ENCODE measurements at regions not wholly inside any gene's neighbourhood (a gene's known extent, or its start where the extent isn't known, plus 50 kb on each side); places are given as distances from the start of the nearest gene placed in this dataset.

DNA sequence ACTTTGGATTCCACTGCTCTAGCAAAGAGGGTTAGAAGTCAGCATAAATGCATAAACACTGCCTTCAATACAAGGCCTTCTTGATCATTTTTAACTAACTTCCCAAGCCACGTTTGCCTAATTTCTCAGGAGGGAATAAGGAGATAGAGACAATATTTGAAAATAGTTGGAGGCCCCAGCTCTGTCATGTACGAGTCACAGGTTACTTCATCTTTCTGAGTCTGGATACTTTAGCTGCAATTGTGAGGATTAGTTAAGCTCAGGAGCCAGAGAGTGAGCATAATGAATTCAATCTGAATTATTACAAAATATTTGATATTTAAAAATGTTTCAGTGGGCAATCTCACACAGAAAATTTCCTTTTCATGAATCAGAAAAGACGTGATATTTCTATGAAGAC lies 298.9 kb downstream of the SHOX2 start:
- Histone ChIP-seq H2AFZ (peak overlapping the region; percentile 38; the same call in 1 of the 2 replicates), H3K79me2 (ENCODE audit: insufficient read depth) (no peaks in the 10 kb centered on the region), H4K20me1 (ENCODE audit: insufficient read depth) (no peaks in the 10 kb centered on the region), H3K9ac (no peak overlapping the region), H3K36me3 (ENCODE audit: low read depth) (no peaks in the 10 kb centered on the region), H3K27ac (peak overlapping the region; percentile 30; the same call in 1 of the 2 replicates), H3K4me3 (no peak overlapping the region), H3K4me1 (ENCODE audit: insufficient read depth) (0 out of 2 replicates have a peak, but pooled peaks cover 3% of the 10 kb centered on the region), H3K9me2 (ENCODE audit: insufficient read depth) (no peaks in the 10 kb centered on the region), H3K4me2 (ENCODE audit: unreplicated experiment) (no peak overlapping the region), H3K27me3 (replicated peaks; ENCODE audit: insufficient read depth) (no peaks in the 10 kb centered on the region), H3K9me3 (ENCODE audit: low read depth) (no peaks in the 10 kb centered on the region), H3F3A (ENCODE audit: insufficient read depth) (peaks cover 3% of the 10 kb centered on the region; the same call in 1 of the 2 replicates)
- DNase-seq: peak; percentile 62
- no peak for TF ChIP-seq EZH2phosphoT487 (IDR thresholded peaks at IDR 0.05; ENCODE audit: insufficient read depth, low read depth)
- TF ChIP-seq EZH2 (IDR thresholded peaks at IDR 0.05; ENCODE audit: insufficient read depth, poor library complexity, severe bottlenecking): no peak
- in situ Hi-C loops (cut with MboI): no loop called here
- WGBS, 2 experiments (ENCODE audit: low coverage in 1 of 2, low lambda C conversion rate in 2 of 2, missing lambda C conversion rate in 2 of 2): 36 to 37% methylated on average over 3 of the region's 3 CpGs

DNA sequence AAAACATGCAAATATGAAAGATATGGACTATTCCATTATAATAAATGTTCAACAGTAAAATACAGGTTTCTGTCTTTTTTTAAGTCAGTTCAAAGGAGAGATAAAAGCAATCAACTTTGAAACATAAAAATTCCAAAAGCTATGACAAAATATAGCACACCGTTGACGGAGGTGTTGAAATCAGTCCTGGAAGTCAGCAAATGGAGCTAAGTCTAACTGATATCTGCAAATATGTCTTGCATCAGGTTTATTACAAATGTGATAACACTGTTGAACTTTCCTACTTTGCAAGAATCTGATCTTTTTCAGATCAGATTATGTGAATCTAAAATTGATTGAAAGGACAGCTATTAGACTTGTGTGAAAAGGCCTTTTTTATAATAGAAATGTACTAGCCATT lies 300.7 kb downstream of the SHOX2 start:
- DNase-seq: no peak
- H3K4me2 ChIP-seq (ENCODE audit: unreplicated experiment): no peak overlapping the region
- H3K9me2 ChIP-seq (ENCODE audit: insufficient read depth): no peaks in the 10 kb centered on the region
- no peaks in the 10 kb centered on the region for H3K36me3 ChIP-seq (ENCODE audit: low read depth)
- 0 out of 2 replicates have a peak, but pooled peaks cover 3% of the 10 kb centered on the region for H3K4me1 ChIP-seq (ENCODE audit: insufficient read depth)
- no peak overlapping the region for H3K9ac ChIP-seq
- H3K27ac ChIP-seq: no peak overlapping the region
- no peaks in the 10 kb centered on the region for H3K79me2 ChIP-seq (ENCODE audit: insufficient read depth)
- H3F3A ChIP-seq (ENCODE audit: insufficient read depth): peaks cover 3% of the 10 kb centered on the region; the same call in 1 of the 2 replicates
- H2AFZ ChIP-seq: no peak overlapping the region
- no peaks in the 10 kb centered on the region for H3K9me3 ChIP-seq (ENCODE audit: low read depth)
- in situ Hi-C loops (cut with MboI): no loop called here
- TF ChIP-seq EZH2phosphoT487 (IDR thresholded peaks at IDR 0.05; ENCODE audit: insufficient read depth, low read depth) (no peak), EZH2 (IDR thresholded peaks at IDR 0.05; ENCODE audit: insufficient read depth, poor library complexity, severe bottlenecking) (no peak)
- 94% methylated on average over 2 of the region's 2 CpGs for WGBS, 2 experiments (ENCODE audit: low coverage in 1 of 2, low lambda C conversion rate in 2 of 2, missing lambda C conversion rate in 2 of 2)
- H3K4me3 ChIP-seq: no peak overlapping the region
- H4K20me1 ChIP-seq (ENCODE audit: insufficient read depth): no peaks in the 10 kb centered on the region
- no peaks in the 10 kb centered on the region for H3K27me3 ChIP-seq (replicated peaks; ENCODE audit: insufficient read depth)

DNA sequence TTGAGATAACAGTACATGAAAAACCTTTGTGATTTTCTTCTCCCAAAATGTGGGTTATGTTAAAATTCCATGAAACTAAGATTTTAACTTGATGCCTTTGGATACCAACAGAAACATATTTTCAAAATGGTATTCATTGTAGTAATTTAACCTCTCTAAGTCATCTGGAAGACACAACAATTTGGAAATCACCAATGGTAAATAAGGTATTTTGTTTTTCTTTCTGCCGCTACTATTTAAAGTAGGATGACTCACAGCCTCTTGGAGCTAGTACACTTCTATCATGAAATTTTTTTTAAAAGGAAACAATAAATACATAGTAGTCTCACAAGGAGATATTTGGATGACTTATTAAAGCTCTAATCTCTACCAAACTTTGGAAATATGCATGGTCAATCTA lies 291.6 kb upstream of the VEPH1 start:
- Histone ChIP-seq H3K36me3 (ENCODE audit: low read depth) (no peaks in the 10 kb centered on the region), H2AFZ (no peak overlapping the region), H3K9ac (no peak overlapping the region), H3K79me2 (ENCODE audit: insufficient read depth) (no peaks in the 10 kb centered on the region), H3K27me3 (replicated peaks; ENCODE audit: insufficient read depth) (no peaks in the 10 kb centered on the region), H3F3A (ENCODE audit: insufficient read depth) (0 out of 2 replicates have a peak, but pooled peaks cover 13% of the 10 kb centered on the region), H3K4me3 (no peak overlapping the region), H3K27ac (no peak overlapping the region), H3K9me3 (ENCODE audit: low read depth) (no peaks in the 10 kb centered on the region), H3K4me1 (ENCODE audit: insufficient read depth) (peaks cover 12% of the 10 kb centered on the region), H4K20me1 (ENCODE audit: insufficient read depth) (no peaks in the 10 kb centered on the region), H3K9me2 (ENCODE audit: insufficient read depth) (0 out of 2 replicates have a peak, but pooled peaks cover under 1% of the 10 kb centered on the region), H3K4me2 (ENCODE audit: unreplicated experiment) (peak overlapping the region; percentile 31)
- in situ Hi-C loops (cut with MboI): no loop called here
- TF ChIP-seq EZH2phosphoT487 (IDR thresholded peaks at IDR 0.05; ENCODE audit: insufficient read depth, low read depth) (no peak), EZH2 (IDR thresholded peaks at IDR 0.05; ENCODE audit: insufficient read depth, poor library complexity, severe bottlenecking) (no peak)
- DNase-seq: peak; percentile 74
- WGBS, 2 experiments (ENCODE audit: low coverage in 1 of 2, low lambda C conversion rate in 2 of 2, missing lambda C conversion rate in 2 of 2): 6 to 13% methylated on average over 1 of the region's 1 CpG

DNA sequence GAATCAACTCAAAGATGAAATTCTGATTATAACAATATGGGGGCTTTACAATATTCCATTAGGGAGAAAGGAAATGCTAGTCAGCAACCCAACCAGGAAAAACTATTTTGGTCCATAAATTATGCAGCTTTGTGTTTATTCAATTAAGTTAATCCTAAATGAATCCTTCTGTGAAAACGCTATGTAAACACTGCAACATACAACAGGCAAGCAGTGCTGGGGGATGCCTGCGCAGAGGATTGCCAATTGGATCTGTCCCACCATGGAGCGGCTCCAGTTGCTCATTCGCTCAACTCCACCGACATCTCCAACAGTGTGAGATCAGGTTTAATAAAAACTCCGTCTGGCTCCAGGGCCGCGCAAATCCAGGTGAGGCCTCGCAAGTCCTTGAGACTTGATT lies 290.5 kb upstream of the VEPH1 start:
- no peak overlapping the region for H3K9ac ChIP-seq
- H3K36me3 ChIP-seq (ENCODE audit: low read depth): no peaks in the 10 kb centered on the region
- 62 to 64% methylated on average over 9 of the region's 9 CpGs for WGBS, 2 experiments (ENCODE audit: low coverage in 1 of 2, low lambda C conversion rate in 2 of 2, missing lambda C conversion rate in 2 of 2)
- no peaks in the 10 kb centered on the region for H3K27me3 ChIP-seq (replicated peaks; ENCODE audit: insufficient read depth)
- H3K4me3 ChIP-seq: no peak overlapping the region
- H3K79me2 ChIP-seq (ENCODE audit: insufficient read depth): no peaks in the 10 kb centered on the region
- no peak for DNase-seq
- in situ Hi-C loops (cut with MboI): no loop called here
- no peak overlapping the region for H2AFZ ChIP-seq
- TF ChIP-seq EZH2 (IDR thresholded peaks at IDR 0.05; ENCODE audit: insufficient read depth, poor library complexity, severe bottlenecking) (no peak), EZH2phosphoT487 (IDR thresholded peaks at IDR 0.05; ENCODE audit: insufficient read depth, low read depth) (no peak)
- H3K4me1 ChIP-seq (ENCODE audit: insufficient read depth): peaks cover 18% of the 10 kb centered on the region
- no peak overlapping the region for H3K27ac ChIP-seq
- H3K4me2 ChIP-seq (ENCODE audit: unreplicated experiment): no peak overlapping the region
- peaks cover 4% of the 10 kb centered on the region; the same call in 1 of the 2 replicates for H3K9me2 ChIP-seq (ENCODE audit: insufficient read depth)
- H3F3A ChIP-seq (ENCODE audit: insufficient read depth): 0 out of 2 replicates have a peak, but pooled peaks cover 13% of the 10 kb centered on the region
- no peaks in the 10 kb centered on the region for H3K9me3 ChIP-seq (ENCODE audit: low read depth)
- no peaks in the 10 kb centered on the region for H4K20me1 ChIP-seq (ENCODE audit: insufficient read depth)
